HepG2 (cell line): ENCODE measurements at regions not wholly inside any gene's neighbourhood (a gene's known extent, or its start where the extent isn't known, plus 50 kb on each side); places are given as distances from the start of the nearest gene placed in this dataset.

Experiments
- CBX5 ChIP-seq: sonication (generic); formaldehyde crosslinking; IDR thresholded peaks from 2 replicates; pipeline ENCODE4 v1.4.0; 2020; ENCODE audit warnings: missing genetic modification reagents, borderline replicate concordance
- DPF2 ChIP-seq: sonication (generic); formaldehyde crosslinking; IDR thresholded peaks from 2 replicates; pipeline ENCODE4 v1.4.0; 2020; ENCODE audit warnings: mild to moderate bottlenecking, low read depth, missing genetic modification reagents, borderline replicate concordance
- HNRNPK ChIP-seq: fragments of 200-400 bp; formaldehyde crosslinking; IDR thresholded peaks from 2 replicates; pipeline ENCODE4 v1.6.1; 2018; ENCODE audit warnings: low read length, low read depth, moderate library complexity, mild to moderate bottlenecking; ENCODE audit not compliant: poor library complexity, severe bottlenecking
- ONECUT2 ChIP-seq: sonication (generic); formaldehyde crosslinking; IDR thresholded peaks from 2 replicates; pipeline ENCODE4 v1.4.0; 2020; ENCODE audit warnings: missing genetic modification reagents
- SNRNP70 ChIP-seq: fragments of 200-400 bp; formaldehyde crosslinking; IDR thresholded peaks from 2 replicates; pipeline ENCODE4 v1.6.1; 2017; ENCODE audit warnings: mild to moderate bottlenecking, low read depth, low read length, moderate library complexity
- SRF ChIP-seq: IDR thresholded peaks from 2 replicates; pipeline ENCODE4 v1.6.1; 2011; ENCODE audit warnings: mild to moderate bottlenecking, low read depth, low read length, moderate library complexity
- THYN1 ChIP-seq: sonication (generic); formaldehyde crosslinking; IDR thresholded peaks from 2 replicates; pipeline ENCODE4 v1.8.1; 2023; ENCODE audit warnings: low read depth, mild to moderate bottlenecking, moderate library complexity, missing genetic modification reagents, borderline replicate concordance
- YEATS4 ChIP-seq: sonication (generic); formaldehyde crosslinking; IDR thresholded peaks from 2 replicates; pipeline ENCODE4 v1.4.0; 2020; ENCODE audit warnings: missing genetic modification reagents, borderline replicate concordance
- ZBTB20 ChIP-seq: sonication (generic); formaldehyde crosslinking; IDR thresholded peaks from 2 replicates; pipeline ENCODE4 v1.8.1; 2023; ENCODE audit warnings: missing genetic modification reagents, low read depth, mild to moderate bottlenecking, borderline replicate concordance
- ZKSCAN5 ChIP-seq: sonication (generic); formaldehyde crosslinking; IDR thresholded peaks from 2 replicates; pipeline ENCODE4 v1.5.1; 2020; ENCODE audit warnings: mild to moderate bottlenecking, missing genetic modification reagents
- ZNF33B ChIP-seq: sonication (generic); formaldehyde crosslinking; IDR thresholded peaks from 2 replicates; pipeline ENCODE4 v1.5.1; 2020; ENCODE audit warnings: mild to moderate bottlenecking, missing genetic modification reagents
- ZNF343 ChIP-seq: sonication (generic); formaldehyde crosslinking; IDR thresholded peaks from 2 replicates; pipeline ENCODE4 v1.4.0; 2020; ENCODE audit warnings: mild to moderate bottlenecking, missing genetic modification reagents
- ZNF672 ChIP-seq: sonication (generic); formaldehyde crosslinking; IDR thresholded peaks from 2 replicates; pipeline ENCODE4 v1.8.1; 2022; ENCODE audit warnings: missing genetic modification reagents
- TF ChIP-seq, protein P1 (sequence below), 2 experiments: fragments of 450-650 bp in 1 of 2; sonication (generic) in 1 of 2; formaldehyde crosslinking in 1 of 2; IDR thresholded peaks; 2 replicates each; pipeline versions ENCODE4 v1.6.1 to v1.8.0; 2016 to 2022; ENCODE audit warnings: antibody characterized with exemption in 1 of 2, mild to moderate bottlenecking in 1 of 2, missing genetic modification reagents in 1 of 2
- TF ChIP-seq, protein P2 (sequence below): sonication (generic); formaldehyde crosslinking; IDR thresholded peaks from 2 replicates; pipeline ENCODE4 v1.5.0; 2020; ENCODE audit warnings: missing genetic modification reagents
- TF ChIP-seq, protein P3 (sequence below): sonication (generic); formaldehyde crosslinking; IDR thresholded peaks from 2 replicates; pipeline ENCODE4 v1.4.0; 2020; ENCODE audit warnings: mild to moderate bottlenecking, missing genetic modification reagents

DNA sequence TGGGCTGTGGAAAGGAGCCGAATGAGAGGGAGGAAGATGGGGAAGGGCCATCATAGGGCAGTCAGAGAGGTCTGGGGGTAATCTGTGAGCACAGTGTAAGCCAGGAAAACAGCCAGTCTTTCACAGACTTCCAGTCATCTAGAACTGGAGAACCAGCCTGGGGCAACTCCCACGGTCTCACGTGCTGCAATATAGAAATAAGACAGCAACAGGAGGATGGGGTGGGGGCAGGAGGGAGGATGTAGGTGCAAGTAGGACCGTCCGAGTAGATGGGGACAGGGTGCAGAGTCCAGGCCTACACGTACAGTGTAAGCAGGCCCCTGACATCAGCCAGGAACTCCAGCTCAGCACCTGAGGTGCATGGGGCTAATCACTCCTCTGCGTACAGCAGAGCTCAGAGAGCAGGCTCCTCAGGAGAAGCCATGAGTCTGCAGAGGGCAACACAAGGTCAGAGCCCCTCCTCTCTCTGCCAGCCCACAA lies 58.2 kb upstream of the TNFAIP3 start (continued):
- TF ChIP-seq, protein P1, sequence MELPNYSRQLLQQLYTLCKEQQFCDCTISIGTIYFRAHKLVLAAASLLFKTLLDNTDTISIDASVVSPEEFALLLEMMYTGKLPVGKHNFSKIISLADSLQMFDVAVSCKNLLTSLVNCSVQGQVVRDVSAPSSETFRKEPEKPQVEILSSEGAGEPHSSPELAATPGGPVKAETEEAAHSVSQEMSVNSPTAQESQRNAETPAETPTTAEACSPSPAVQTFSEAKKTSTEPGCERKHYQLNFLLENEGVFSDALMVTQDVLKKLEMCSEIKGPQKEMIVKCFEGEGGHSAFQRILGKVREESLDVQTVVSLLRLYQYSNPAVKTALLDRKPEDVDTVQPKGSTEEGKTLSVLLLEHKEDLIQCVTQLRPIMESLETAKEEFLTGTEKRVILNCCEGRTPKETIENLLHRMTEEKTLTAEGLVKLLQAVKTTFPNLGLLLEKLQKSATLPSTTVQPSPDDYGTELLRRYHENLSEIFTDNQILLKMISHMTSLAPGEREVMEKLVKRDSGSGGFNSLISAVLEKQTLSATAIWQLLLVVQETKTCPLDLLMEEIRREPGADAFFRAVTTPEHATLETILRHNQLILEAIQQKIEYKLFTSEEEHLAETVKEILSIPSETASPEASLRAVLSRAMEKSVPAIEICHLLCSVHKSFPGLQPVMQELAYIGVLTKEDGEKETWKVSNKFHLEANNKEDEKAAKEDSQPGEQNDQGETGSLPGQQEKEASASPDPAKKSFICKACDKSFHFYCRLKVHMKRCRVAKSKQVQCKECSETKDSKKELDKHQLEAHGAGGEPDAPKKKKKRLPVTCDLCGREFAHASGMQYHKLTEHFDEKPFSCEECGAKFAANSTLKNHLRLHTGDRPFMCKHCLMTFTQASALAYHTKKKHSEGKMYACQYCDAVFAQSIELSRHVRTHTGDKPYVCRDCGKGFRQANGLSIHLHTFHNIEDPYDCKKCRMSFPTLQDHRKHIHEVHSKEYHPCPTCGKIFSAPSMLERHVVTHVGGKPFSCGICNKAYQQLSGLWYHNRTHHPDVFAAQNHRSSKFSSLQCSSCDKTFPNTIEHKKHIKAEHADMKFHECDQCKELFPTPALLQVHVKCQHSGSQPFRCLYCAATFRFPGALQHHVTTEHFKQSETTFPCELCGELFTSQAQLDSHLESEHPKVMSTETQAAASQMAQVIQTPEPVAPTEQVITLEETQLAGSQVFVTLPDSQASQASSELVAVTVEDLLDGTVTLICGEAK (IDR thresholded peaks at IDR 0.05) = no peak
- TF ChIP-seq, protein P1 (CRISPR knock-in tag; IDR thresholded peaks at IDR 0.05) = no peak
- TF ChIP-seq, protein P2, sequence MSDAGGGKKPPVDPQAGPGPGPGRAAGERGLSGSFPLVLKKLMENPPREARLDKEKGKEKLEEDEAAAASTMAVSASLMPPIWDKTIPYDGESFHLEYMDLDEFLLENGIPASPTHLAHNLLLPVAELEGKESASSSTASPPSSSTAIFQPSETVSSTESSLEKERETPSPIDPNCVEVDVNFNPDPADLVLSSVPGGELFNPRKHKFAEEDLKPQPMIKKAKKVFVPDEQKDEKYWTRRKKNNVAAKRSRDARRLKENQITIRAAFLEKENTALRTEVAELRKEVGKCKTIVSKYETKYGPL (CRISPR knock-in tag) = no peak
- no peak for TF ChIP-seq THYN1 (CRISPR knock-in tag)
- TF ChIP-seq SNRNP70 = no peak
- no peak for TF ChIP-seq ZNF33B (CRISPR knock-in tag)
- no peak for TF ChIP-seq ZNF672 (CRISPR knock-in tag)
- no peak for TF ChIP-seq HNRNPK
- no peak for TF ChIP-seq ONECUT2 (CRISPR knock-in tag)
- TF ChIP-seq SRF = no peak
- TF ChIP-seq CBX5 (CRISPR knock-in tag) = no peak; the same call in 1 of the 2 replicates
- TF ChIP-seq ZKSCAN5 (CRISPR knock-in tag) = no peak
- TF ChIP-seq YEATS4 = no peak; the same call in 1 of the 2 replicates
- no peak; the same call in 1 of the 2 replicates for TF ChIP-seq DPF2 (CRISPR knock-in tag)
- TF ChIP-seq ZBTB20 = no peak
- TF ChIP-seq, protein P3, sequence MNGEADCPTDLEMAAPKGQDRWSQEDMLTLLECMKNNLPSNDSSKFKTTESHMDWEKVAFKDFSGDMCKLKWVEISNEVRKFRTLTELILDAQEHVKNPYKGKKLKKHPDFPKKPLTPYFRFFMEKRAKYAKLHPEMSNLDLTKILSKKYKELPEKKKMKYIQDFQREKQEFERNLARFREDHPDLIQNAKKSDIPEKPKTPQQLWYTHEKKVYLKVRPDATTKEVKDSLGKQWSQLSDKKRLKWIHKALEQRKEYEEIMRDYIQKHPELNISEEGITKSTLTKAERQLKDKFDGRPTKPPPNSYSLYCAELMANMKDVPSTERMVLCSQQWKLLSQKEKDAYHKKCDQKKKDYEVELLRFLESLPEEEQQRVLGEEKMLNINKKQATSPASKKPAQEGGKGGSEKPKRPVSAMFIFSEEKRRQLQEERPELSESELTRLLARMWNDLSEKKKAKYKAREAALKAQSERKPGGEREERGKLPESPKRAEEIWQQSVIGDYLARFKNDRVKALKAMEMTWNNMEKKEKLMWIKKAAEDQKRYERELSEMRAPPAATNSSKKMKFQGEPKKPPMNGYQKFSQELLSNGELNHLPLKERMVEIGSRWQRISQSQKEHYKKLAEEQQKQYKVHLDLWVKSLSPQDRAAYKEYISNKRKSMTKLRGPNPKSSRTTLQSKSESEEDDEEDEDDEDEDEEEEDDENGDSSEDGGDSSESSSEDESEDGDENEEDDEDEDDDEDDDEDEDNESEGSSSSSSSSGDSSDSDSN (CRISPR knock-in tag) = peak; percentile 49; the same call in 1 of the 2 replicates
- TF ChIP-seq ZNF343 (CRISPR knock-in tag) = no peak
